ENCODE measurements at regions not wholly inside any gene's neighbourhood (a gene's known extent, or its start where the extent isn't known, plus 50 kb on each side); places are given as distances from the start of the nearest gene placed in this dataset.

- no peak for DNase-seq
Observed at GRCh38 chr2:51707625-51708024, 675.7 kb upstream of the NRXN1 start.

- no peak for DNase-seq
Observed at GRCh38 chr2:51706220-51706619, 674.3 kb upstream of the NRXN1 start.

- DNase-seq: no peak
Observed at GRCh38 chr2:51705417-51705816, 673.5 kb upstream of the NRXN1 start.

DNA sequence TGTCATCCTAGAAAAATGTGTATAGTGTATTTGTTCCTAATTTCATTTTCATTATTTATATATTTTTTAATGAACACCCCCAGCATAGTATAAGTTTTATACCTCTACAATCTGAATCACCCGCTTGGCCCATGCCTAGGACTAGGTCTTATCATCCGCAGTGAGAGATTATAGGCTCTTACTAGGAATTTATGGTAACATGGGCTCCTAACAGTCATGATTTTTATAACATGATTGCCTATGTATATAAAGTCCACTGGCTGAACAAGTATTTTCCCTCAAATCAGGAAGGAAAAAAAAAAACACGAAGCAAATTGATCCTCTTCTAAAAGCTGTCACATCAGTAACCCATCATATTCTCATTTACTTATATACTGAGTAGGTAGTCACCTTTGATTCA, 666.1 kb upstream of the NRXN1 start:
- no peak for DNase-seq

- no peak for DNase-seq
Observed at GRCh38 chr2:51697095-51697494, 665.2 kb upstream of the NRXN1 start.

DNA sequence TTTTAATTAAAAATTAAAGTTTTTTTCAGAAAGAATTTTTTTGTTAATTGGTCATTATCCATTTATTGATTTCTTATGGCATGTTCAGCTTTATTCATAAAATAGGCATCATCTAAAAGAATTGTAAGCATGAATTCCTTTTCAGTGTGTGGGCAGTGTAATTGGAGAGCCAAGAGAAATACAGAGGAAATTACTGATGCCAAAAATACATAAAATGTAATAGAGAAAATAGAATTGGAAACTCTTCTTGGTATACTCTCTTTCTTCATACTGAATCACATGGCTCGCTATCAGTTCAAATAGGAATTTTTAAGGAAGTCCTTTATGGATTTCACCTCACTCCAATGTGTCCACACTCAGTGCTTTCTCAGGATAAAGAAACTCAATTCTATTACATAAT, 663.6 kb upstream of the NRXN1 start:
- no peak for DNase-seq

- DNase-seq: no peak
Observed at GRCh38 chr2:51693640-51694039, 661.7 kb upstream of the NRXN1 start.

DNA sequence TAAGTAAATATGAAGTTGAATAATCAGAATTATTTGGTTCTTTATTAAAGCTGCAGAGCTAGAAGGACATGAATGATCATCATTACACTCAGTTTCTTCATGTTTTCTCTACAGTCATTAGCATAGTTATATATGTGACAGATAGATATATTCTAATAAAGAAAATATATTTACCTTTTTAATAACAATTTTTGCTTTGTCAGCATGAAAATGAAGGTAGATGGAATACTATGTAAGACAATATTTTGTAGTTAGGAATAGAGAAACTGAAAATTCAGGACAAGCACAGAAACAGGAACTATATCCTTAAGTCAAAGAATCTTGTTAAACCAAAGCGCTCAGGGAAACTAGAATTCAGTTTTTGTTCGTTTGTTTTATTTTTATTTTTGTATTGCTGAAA, 649.9 kb upstream of the NRXN1 start:
- no peak for DNase-seq

DNA sequence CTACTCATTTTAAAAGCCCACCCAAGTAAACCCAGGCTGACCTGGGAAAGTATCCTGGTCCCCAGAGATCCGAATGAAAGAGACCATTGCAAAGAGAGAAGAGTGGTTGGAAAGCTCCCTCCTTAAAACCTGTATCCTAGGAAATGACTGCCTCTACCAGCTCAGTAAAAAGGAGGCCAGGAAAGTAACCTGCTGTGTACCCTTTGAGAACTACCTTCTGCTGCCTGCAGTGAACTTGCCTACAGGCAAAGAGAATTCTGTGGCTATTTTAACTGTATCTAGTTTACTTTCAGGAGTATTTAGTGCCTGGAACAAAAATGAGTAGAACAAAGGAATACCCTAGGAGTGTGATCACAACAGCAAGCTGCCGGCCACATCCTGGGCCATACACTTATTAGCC, 641.7 kb upstream of the NRXN1 start:
- no peak for DNase-seq

DNA sequence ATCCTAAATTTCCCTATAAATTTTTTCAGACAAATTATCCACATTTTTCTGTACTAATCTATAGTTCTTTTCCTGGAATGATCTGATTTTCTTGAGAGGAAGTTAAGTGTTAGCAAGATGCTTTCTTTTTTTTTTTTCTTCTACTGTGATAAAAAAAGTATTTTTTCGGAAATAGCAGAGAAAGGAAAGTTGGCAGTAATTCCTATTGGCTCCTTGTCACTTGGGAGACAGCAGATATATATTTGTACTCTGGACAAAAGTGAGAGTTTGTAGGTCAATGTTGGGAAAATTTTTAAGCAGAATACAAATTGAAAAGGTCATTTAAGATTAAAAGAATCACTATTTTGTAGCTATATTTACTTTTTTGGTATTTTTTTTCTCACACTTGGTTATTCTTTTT, 635.7 kb upstream of the NRXN1 start:
- no peak for DNase-seq

DNA sequence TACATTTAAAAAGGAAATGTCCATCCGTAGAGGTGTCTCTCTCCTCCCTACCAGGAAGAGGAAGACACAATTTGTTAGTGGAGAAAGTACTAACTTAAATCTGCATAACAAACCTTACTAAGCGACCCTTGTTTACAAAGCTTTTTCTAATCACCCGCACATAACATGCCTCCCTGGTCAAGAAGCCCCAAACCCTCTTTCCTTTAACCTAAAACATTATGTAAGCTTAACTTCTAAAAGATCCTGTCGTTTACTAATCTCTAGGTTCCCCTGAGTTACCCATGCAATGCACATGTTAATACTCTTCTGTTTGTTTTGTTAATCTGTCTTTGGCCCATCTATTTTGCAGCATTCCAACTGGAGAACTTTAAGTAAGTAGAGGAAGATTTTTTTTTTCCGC, 630.3 kb upstream of the NRXN1 start:
- no peak for DNase-seq

GRCh38 chr2:51657849-51658248, 625.9 kb upstream of the NRXN1 start:
- no peak for DNase-seq

GRCh38 chr2:51650769-51651168, 618.8 kb upstream of the NRXN1 start:
- no peak for DNase-seq

DNA sequence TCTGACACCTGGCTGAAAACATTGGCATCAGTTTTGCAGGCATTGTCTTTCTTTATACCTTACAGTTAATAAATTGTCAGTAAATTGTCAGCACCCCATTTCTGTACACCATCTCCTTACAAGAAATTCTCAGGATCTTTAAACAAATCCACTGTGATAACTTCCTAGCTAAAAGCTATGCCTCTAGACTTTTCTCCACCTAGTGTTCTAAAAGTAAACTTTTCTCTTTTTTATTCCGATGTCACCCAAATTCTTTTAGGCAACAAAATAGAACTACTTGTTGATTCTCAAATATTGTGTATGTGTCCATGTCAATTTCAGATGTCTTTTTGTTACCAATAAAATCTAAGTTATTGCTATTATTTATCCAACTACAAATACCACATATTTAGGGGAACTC, 617.4 kb upstream of the NRXN1 start:
- DNase-seq: no peak

DNA sequence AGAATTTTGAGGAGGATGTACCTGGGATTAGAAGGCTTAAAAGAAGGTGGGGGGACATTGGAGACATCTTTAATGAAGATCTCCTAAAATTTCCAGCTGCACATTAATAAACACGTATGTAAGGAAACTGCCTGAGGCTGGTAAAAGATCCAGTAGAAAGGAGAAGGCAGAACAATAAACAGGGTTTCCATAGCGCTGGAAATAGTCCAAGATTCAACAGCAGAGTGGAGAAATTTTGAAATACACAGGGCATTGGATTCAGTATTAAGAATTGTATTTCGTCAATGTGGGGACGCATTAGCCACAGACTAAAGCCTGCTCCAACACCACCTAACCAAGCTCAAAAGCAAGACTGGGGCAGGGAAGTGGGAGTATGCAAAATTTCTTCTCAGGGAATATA, 606.9 kb upstream of the NRXN1 start:
- DNase-seq: no peak

- DNase-seq: no peak
Observed at GRCh38 chr2:51633073-51633472, 601.1 kb upstream of the NRXN1 start.

DNA sequence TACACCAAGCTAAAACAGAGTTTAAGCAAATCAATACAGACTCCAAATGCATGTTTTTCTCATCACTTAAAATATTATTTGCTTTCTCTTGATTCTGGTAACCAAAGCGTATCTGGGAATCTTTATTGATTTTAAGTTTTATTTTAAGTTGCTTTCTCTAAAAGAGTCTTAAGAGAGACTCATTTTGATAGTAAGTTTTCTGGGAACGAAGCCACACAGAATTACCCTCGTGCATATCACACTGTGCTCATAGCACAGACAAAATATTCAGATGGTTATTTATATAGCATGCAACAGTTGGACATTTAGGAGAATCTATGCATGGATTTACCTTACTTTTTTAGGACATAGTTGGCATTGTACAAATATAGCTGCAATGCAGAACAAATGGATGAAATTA, 597.5 kb upstream of the NRXN1 start:
- no peak for DNase-seq

DNA sequence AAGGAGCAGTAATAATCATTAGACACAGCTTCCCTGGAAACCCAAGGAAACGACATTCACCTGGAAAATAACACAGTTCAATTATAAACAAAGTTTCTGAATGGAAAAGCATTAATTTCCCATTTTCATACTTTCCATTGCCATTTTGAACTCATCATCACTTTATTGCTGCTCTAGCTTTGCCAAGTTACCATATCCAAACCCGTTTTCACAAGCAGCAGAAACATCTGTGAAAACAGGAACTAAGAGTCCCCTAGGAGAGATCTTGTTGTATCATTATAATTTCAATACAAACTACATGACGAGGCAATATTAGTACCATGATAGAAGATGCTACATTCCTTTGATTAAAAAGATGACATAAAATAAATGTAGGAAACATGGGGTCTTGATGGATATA, 597.0 kb upstream of the NRXN1 start:
- DNase-seq: no peak

- no peak for DNase-seq
Observed at GRCh38 chr2:51624995-51625394, 593.1 kb upstream of the NRXN1 start.

DNA sequence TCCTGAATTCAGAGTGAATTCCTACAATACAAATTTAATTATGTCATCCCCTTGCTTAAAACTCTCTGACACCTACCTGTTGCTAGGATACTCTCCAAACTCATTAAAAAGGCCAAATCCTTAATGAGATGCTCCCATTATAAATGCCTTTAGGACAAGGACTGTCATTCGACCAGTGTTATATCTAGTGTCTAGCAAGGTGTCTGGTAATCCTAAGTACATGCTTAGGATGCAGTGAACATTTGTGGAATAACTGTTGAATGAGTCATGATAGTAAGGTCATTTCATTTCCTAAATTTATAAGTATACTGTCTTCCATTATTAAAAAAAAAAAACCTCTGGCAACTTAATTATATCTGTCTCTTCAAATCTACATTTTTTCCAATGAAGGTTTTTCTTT, 588.9 kb upstream of the NRXN1 start:
- no peak for DNase-seq

DNA sequence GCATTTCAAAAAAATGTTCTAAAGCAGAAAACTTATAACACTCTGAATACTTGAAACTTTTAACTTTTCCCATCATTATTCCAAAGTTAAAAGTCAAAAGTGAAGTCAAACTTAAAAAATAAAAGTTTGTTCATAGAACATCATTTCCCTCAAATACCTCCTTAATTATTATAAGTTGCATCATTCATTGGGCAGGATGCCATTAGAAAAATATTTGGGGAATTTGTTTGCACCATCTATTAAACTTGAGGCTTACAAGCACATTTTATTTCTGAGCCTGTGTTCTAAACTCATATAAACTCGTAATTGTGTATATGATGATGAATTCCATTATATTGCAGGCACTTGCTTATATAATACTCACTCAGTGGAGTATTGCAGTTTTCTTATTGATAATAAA, 588.0 kb upstream of the NRXN1 start:
- DNase-seq: no peak

DNA sequence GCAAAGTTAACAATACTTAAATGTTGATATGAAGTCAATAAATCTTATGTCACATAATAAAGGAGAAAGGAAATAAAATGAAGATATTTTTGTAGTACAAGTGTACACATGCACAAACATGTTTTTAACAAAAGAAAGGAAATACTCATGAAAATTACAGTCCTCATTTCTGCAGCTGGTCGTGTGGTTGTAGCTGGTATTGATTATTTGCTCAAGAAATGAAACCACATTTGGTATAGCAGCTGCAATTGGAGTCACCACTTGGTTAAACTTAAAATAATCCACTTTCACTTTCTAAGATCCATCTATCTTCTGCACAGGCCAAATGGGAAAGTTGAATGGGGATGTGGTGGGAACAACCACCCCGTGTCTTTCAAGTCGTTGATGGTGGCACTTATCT, 580.5 kb upstream of the NRXN1 start:
- no peak for DNase-seq

DNA sequence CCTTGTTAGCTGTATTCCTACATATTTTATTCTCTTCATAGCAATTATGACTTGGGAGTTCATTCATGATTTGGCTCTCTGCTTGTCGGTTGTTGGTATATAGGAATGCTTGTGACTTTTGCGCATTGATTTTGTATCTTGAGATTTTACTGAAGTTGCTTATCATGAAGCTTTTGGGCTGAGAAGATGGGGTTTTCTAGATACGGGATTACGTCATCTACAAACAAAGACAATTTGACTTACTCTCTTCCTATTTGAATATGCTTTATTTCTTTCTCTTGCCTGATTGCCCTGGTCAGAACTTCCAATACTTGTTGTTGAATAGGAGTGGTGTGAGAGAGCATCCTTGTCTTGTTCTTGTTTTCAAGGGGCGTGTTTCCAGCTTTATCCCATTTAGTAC, 569.8 kb upstream of the NRXN1 start:
- no peak for DNase-seq

GRCh38 chr2:51597086-51597485, 565.2 kb upstream of the NRXN1 start:
- DNase-seq: no peak

- DNase-seq: no peak
Observed at GRCh38 chr2:51595836-51596235, 563.9 kb upstream of the NRXN1 start.

DNA sequence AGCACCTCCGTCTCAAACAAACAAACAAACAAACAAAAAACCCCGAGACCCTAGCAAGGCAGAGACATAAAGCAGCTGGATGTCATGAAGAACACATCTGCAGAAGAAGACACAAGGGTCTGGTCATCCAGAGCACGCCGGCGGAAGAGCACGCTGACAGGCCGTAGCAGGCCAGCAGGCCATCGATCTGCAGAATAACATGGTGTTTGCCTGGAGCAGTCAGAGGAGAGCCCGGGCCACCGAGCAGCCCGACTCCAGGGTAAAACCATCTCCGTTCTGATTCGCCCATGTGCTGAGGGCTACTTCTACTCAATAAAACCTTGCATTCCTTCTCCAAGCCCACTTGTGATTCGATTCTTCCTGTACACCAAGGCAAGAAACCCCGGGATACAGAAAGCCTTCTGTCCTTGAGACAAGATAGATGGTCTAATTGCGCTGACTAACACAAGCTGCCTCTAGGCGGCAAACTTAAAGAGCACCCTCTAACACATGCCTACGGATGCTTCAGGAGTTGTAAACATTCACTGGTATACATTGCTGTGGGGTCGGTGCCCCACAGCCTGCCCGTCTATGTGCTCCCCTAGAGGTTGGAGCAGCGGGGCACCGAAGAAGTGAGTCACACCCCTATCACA, 549.8 kb upstream of the NRXN1 start:
- DNase-seq: no peak

Data from inflammatory macrophage (primary cell).